ENCODE measurements at regions not wholly inside any gene's neighbourhood (a gene's known extent, or its start where the extent isn't known, plus 50 kb on each side); places are given as distances from the start of the nearest gene placed in this dataset.

- H3K4me1 ChIP-seq (ENCODE audit: control insufficient read depth, insufficient read depth, low read length, unreplicated experiment): peaks cover under 1% of the 10 kb centered on the region
- H3K36me3 ChIP-seq (ENCODE audit: insufficient read depth, low read length): no peaks in the 10 kb centered on the region
- no peak overlapping the region for H3K4me3 ChIP-seq (ENCODE audit: low read depth, low read length)
- no peaks in the 10 kb centered on the region for H3K79me2 ChIP-seq (ENCODE audit: control insufficient read depth, insufficient read depth, low read length, unreplicated experiment)
- no peaks in the 10 kb centered on the region for H3K27me3 ChIP-seq (ENCODE audit: insufficient read depth, low read length)
- no peak overlapping the region for H3K27ac ChIP-seq (ENCODE audit: low read depth, low read length)
- H2AFZ ChIP-seq (ENCODE audit: low read length, unreplicated experiment): no peak overlapping the region
These were observed 425.4 kb downstream of the SLC16A7 start for GRCh38 chr12:60021235-60021634.

- Histone ChIP-seq H3K4me1 (ENCODE audit: control insufficient read depth, insufficient read depth, low read length, unreplicated experiment) (no peaks in the 10 kb centered on the region), H3K27me3 (ENCODE audit: insufficient read depth, low read length) (no peaks in the 10 kb centered on the region), H3K36me3 (ENCODE audit: insufficient read depth, low read length) (no peaks in the 10 kb centered on the region), H2AFZ (ENCODE audit: low read length, unreplicated experiment) (no peak overlapping the region), H3K4me3 (ENCODE audit: low read depth, low read length) (no peak overlapping the region), H3K79me2 (ENCODE audit: control insufficient read depth, insufficient read depth, low read length, unreplicated experiment) (no peaks in the 10 kb centered on the region), H3K27ac (ENCODE audit: low read depth, low read length) (no peak overlapping the region)
These were observed 431.4 kb downstream of the SLC16A7 start for GRCh38 chr12:60027266-60027665.

- Histone ChIP-seq H3K4me3 (ENCODE audit: low read depth, low read length) (no peak overlapping the region), H2AFZ (ENCODE audit: low read length, unreplicated experiment) (no peak overlapping the region), H3K4me1 (ENCODE audit: control insufficient read depth, insufficient read depth, low read length, unreplicated experiment) (peaks cover 5% of the 10 kb centered on the region), H3K27me3 (ENCODE audit: insufficient read depth, low read length) (no peaks in the 10 kb centered on the region), H3K27ac (ENCODE audit: low read depth, low read length) (no peak overlapping the region), H3K36me3 (ENCODE audit: insufficient read depth, low read length) (no peaks in the 10 kb centered on the region), H3K79me2 (ENCODE audit: control insufficient read depth, insufficient read depth, low read length, unreplicated experiment) (no peaks in the 10 kb centered on the region)
These were observed 438.3 kb downstream of the SLC16A7 start for GRCh38 chr12:60034147-60034546.

- Histone ChIP-seq H3K27me3 (ENCODE audit: insufficient read depth, low read length) (no peaks in the 10 kb centered on the region), H3K4me1 (ENCODE audit: control insufficient read depth, insufficient read depth, low read length, unreplicated experiment) (peaks cover 5% of the 10 kb centered on the region), H3K4me3 (ENCODE audit: low read depth, low read length) (no peak overlapping the region), H3K36me3 (ENCODE audit: insufficient read depth, low read length) (no peaks in the 10 kb centered on the region), H3K27ac (ENCODE audit: low read depth, low read length) (no peak overlapping the region), H3K79me2 (ENCODE audit: control insufficient read depth, insufficient read depth, low read length, unreplicated experiment) (no peaks in the 10 kb centered on the region), H2AFZ (ENCODE audit: low read length, unreplicated experiment) (no peak overlapping the region)
These were observed 440.0 kb downstream of the SLC16A7 start for GRCh38 chr12:60035835-60036234.

- no peak overlapping the region for H3K27ac ChIP-seq (ENCODE audit: low read depth, low read length)
- peaks cover 8% of the 10 kb centered on the region for H3K4me1 ChIP-seq (ENCODE audit: control insufficient read depth, insufficient read depth, low read length, unreplicated experiment)
- H3K27me3 ChIP-seq (ENCODE audit: insufficient read depth, low read length): no peaks in the 10 kb centered on the region
- H2AFZ ChIP-seq (ENCODE audit: low read length, unreplicated experiment): peak overlapping the region; percentile 75
- H3K79me2 ChIP-seq (ENCODE audit: control insufficient read depth, insufficient read depth, low read length, unreplicated experiment): no peaks in the 10 kb centered on the region
- H3K36me3 ChIP-seq (ENCODE audit: insufficient read depth, low read length): no peaks in the 10 kb centered on the region
- H3K4me3 ChIP-seq (ENCODE audit: low read depth, low read length): peak overlapping the region; percentile 1; the same call in 1 of the 2 replicates
These were observed 447.0 kb downstream of the SLC16A7 start for GRCh38 chr12:60042835-60043234.

GRCh38 chr12:60043236-60043635 lies 447.4 kb downstream of the SLC16A7 start:
- no peaks in the 10 kb centered on the region for H3K27me3 ChIP-seq (ENCODE audit: insufficient read depth, low read length)
- H3K27ac ChIP-seq (ENCODE audit: low read depth, low read length): no peak overlapping the region
- H2AFZ ChIP-seq (ENCODE audit: low read length, unreplicated experiment): peak overlapping the region; percentile 27
- peaks cover 8% of the 10 kb centered on the region for H3K4me1 ChIP-seq (ENCODE audit: control insufficient read depth, insufficient read depth, low read length, unreplicated experiment)
- no peaks in the 10 kb centered on the region for H3K79me2 ChIP-seq (ENCODE audit: control insufficient read depth, insufficient read depth, low read length, unreplicated experiment)
- H3K36me3 ChIP-seq (ENCODE audit: insufficient read depth, low read length): no peaks in the 10 kb centered on the region
- H3K4me3 ChIP-seq (ENCODE audit: low read depth, low read length): peak overlapping the region; percentile 1; the same call in 1 of the 2 replicates

- Histone ChIP-seq H3K27ac (ENCODE audit: low read depth, low read length) (no peak overlapping the region), H3K36me3 (ENCODE audit: insufficient read depth, low read length) (no peaks in the 10 kb centered on the region), H3K79me2 (ENCODE audit: control insufficient read depth, insufficient read depth, low read length, unreplicated experiment) (no peaks in the 10 kb centered on the region), H3K27me3 (ENCODE audit: insufficient read depth, low read length) (no peaks in the 10 kb centered on the region), H3K4me3 (ENCODE audit: low read depth, low read length) (no peak overlapping the region), H3K4me1 (ENCODE audit: control insufficient read depth, insufficient read depth, low read length, unreplicated experiment) (no peaks in the 10 kb centered on the region), H2AFZ (ENCODE audit: low read length, unreplicated experiment) (no peak overlapping the region)
These were observed 456.7 kb downstream of the SLC16A7 start for GRCh38 chr12:60052483-60052882.

GRCh38 chr12:60059180-60059579 lies 463.4 kb downstream of the SLC16A7 start:
- Histone ChIP-seq H3K27ac (ENCODE audit: low read depth, low read length) (no peak overlapping the region), H3K4me3 (ENCODE audit: low read depth, low read length) (no peak overlapping the region), H3K27me3 (ENCODE audit: insufficient read depth, low read length) (no peaks in the 10 kb centered on the region), H3K4me1 (ENCODE audit: control insufficient read depth, insufficient read depth, low read length, unreplicated experiment) (no peaks in the 10 kb centered on the region), H3K36me3 (ENCODE audit: insufficient read depth, low read length) (no peaks in the 10 kb centered on the region), H3K79me2 (ENCODE audit: control insufficient read depth, insufficient read depth, low read length, unreplicated experiment) (no peaks in the 10 kb centered on the region), H2AFZ (ENCODE audit: low read length, unreplicated experiment) (no peak overlapping the region)

GRCh38 chr12:60066655-60067054 lies 470.8 kb downstream of the SLC16A7 start:
- Histone ChIP-seq H3K36me3 (ENCODE audit: insufficient read depth, low read length) (no peaks in the 10 kb centered on the region), H3K27me3 (ENCODE audit: insufficient read depth, low read length) (no peaks in the 10 kb centered on the region), H3K79me2 (ENCODE audit: control insufficient read depth, insufficient read depth, low read length, unreplicated experiment) (no peaks in the 10 kb centered on the region), H3K4me3 (ENCODE audit: low read depth, low read length) (no peak overlapping the region), H2AFZ (ENCODE audit: low read length, unreplicated experiment) (no peak overlapping the region), H3K27ac (ENCODE audit: low read depth, low read length) (no peak overlapping the region), H3K4me1 (ENCODE audit: control insufficient read depth, insufficient read depth, low read length, unreplicated experiment) (no peaks in the 10 kb centered on the region)

GRCh38 chr12:60070552-60070951 lies 474.7 kb downstream of the SLC16A7 start:
- H3K4me1 ChIP-seq (ENCODE audit: control insufficient read depth, insufficient read depth, low read length, unreplicated experiment): peaks cover 10% of the 10 kb centered on the region
- no peaks in the 10 kb centered on the region for H3K36me3 ChIP-seq (ENCODE audit: insufficient read depth, low read length)
- H3K27me3 ChIP-seq (ENCODE audit: insufficient read depth, low read length): no peaks in the 10 kb centered on the region
- H3K4me3 ChIP-seq (ENCODE audit: low read depth, low read length): no peak overlapping the region
- H3K79me2 ChIP-seq (ENCODE audit: control insufficient read depth, insufficient read depth, low read length, unreplicated experiment): no peaks in the 10 kb centered on the region
- H3K27ac ChIP-seq (ENCODE audit: low read depth, low read length): no peak overlapping the region
- H2AFZ ChIP-seq (ENCODE audit: low read length, unreplicated experiment): no peak overlapping the region

GRCh38 chr12:60071759-60072191 lies 475.9 kb downstream of the SLC16A7 start:
- Histone ChIP-seq H3K4me1 (ENCODE audit: control insufficient read depth, insufficient read depth, low read length, unreplicated experiment) (peaks cover 10% of the 10 kb centered on the region), H2AFZ (ENCODE audit: low read length, unreplicated experiment) (no peak overlapping the region), H3K36me3 (ENCODE audit: insufficient read depth, low read length) (no peaks in the 10 kb centered on the region), H3K79me2 (ENCODE audit: control insufficient read depth, insufficient read depth, low read length, unreplicated experiment) (no peaks in the 10 kb centered on the region), H3K4me3 (ENCODE audit: low read depth, low read length) (no peak overlapping the region), H3K27me3 (ENCODE audit: insufficient read depth, low read length) (no peaks in the 10 kb centered on the region), H3K27ac (ENCODE audit: low read depth, low read length) (no peak overlapping the region)
